GM19328 (cell line): ENCODE measurements at regions not wholly inside any gene's neighbourhood (a gene's known extent, or its start where the extent isn't known, plus 50 kb on each side); places are given as distances from the start of the nearest gene placed in this dataset.
"Not testable (repeated sequence)": the region's sequence is repeated elsewhere in the genome, so short reads cannot be mapped to it uniquely, and the experiment has no call there.

Experiments used
- ATAC-seq: cut with Tn5 transposase; IDR thresholded peaks from one replicate; pipeline ENCODE4 v1.9.1; 2021; ENCODE audit warnings: mild to moderate bottlenecking, moderate library complexity; ENCODE audit not compliant: unreplicated experiment

- no peak for ATAC-seq
These were observed 1566.6 kb upstream of the SLC39A10 start for GRCh38 chr2:194090251-194090905.

GRCh38 chr2:194087089-194087958 lies 1569.7 kb upstream of the SLC39A10 start:
- no peak for ATAC-seq

- no peak for ATAC-seq
These were observed 1570.9 kb upstream of the SLC39A10 start for GRCh38 chr2:194086129-194086528.

- ATAC-seq, result no peak
These were observed 1577.0 kb upstream of the SLC39A10 start for GRCh38 chr2:194079989-194080388.

GRCh38 chr2:194077366-194077765 lies 1579.7 kb upstream of the SLC39A10 start:
- no peak for ATAC-seq

GRCh38 chr2:194062401-194062800 lies 1594.6 kb upstream of the SLC39A10 start:
- ATAC-seq, result no peak

- no peak for ATAC-seq
These were observed 1596.8 kb upstream of the SLC39A10 start for GRCh38 chr2:194060269-194060668.

- no peak for ATAC-seq
These were observed 1602.7 kb upstream of the SLC39A10 start for GRCh38 chr2:194054313-194054712.

GRCh38 chr2:194044321-194044720 lies 1612.7 kb upstream of the SLC39A10 start:
- no peak for ATAC-seq

GRCh38 chr2:194021130-194021529 lies 1635.9 kb upstream of the SLC39A10 start:
- not testable (repeated sequence) for ATAC-seq

GRCh38 chr2:194020155-194020554 lies 1636.9 kb upstream of the SLC39A10 start:
- no peak for ATAC-seq

- ATAC-seq, result no peak
These were observed 1641.3 kb upstream of the SLC39A10 start for GRCh38 chr2:194015751-194016150.

- no peak for ATAC-seq
These were observed 1642.4 kb upstream of the SLC39A10 start for GRCh38 chr2:194014639-194015038.

- ATAC-seq, result no peak
These were observed 1652.3 kb upstream of the SLC39A10 start for GRCh38 chr2:194004590-194005206.

GRCh38 chr2:194003911-194004310 lies 1653.1 kb upstream of the SLC39A10 start:
- no peak for ATAC-seq

GRCh38 chr2:194002699-194003368 lies 1654.2 kb upstream of the SLC39A10 start:
- no peak for ATAC-seq

- no peak for ATAC-seq
These were observed 1666.2 kb upstream of the SLC39A10 start for GRCh38 chr2:193990868-193991267.

- ATAC-seq, result no peak
These were observed 1667.4 kb upstream of the SLC39A10 start for GRCh38 chr2:193989645-193990044.

GRCh38 chr2:193988784-193989183 lies 1668.2 kb upstream of the SLC39A10 start:
- ATAC-seq, result no peak

GRCh38 chr2:193985272-193985671 lies 1671.8 kb upstream of the SLC39A10 start:
- ATAC-seq, result no peak

GRCh38 chr2:193980599-193980998 lies 1676.4 kb upstream of the SLC39A10 start:
- ATAC-seq, result no peak
